H1 (cell line): ENCODE measurements at regions not wholly inside any gene's neighbourhood (a gene's known extent, or its start where the extent isn't known, plus 50 kb on each side); places are given as distances from the start of the nearest gene placed in this dataset.

Source experiments
- KDM4A ChIP-seq: IDR thresholded peaks from one replicate; pipeline ENCODE4 v1.7.1; 2012; ENCODE audit warnings: low read depth, mild to moderate bottlenecking, moderate library complexity, low read length, inconsistent platforms; ENCODE audit not compliant: severe bottlenecking
- MAX ChIP-seq: IDR thresholded peaks from 2 replicates; pipeline ENCODE4 v1.6.1; 2012; ENCODE audit warnings: inconsistent platforms
- TCF12 ChIP-seq: IDR thresholded peaks from 2 replicates; pipeline ENCODE4 v1.6.1; 2011; ENCODE audit warnings: low read depth, mild to moderate bottlenecking, low read length
- TF ChIP-seq, protein P1 (sequence below): IDR thresholded peaks from 2 replicates; pipeline ENCODE4 v1.6.1; 2012; ENCODE audit warnings: inconsistent platforms

GRCh38 chr10:2367083-2367482 is 629.8 kb upstream of the ADARB2 start (continued):
- TF ChIP-seq, protein P1, sequence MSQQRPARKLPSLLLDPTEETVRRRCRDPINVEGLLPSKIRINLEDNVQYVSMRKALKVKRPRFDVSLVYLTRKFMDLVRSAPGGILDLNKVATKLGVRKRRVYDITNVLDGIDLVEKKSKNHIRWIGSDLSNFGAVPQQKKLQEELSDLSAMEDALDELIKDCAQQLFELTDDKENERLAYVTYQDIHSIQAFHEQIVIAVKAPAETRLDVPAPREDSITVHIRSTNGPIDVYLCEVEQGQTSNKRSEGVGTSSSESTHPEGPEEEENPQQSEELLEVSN = no peak
- TF ChIP-seq TCF12 (no peak), KDM4A (no peak), MAX (no peak)
- TF ChIP-seq, all 59 proteins: peak for 0
